ENCODE measurements at regions not wholly inside any gene's neighbourhood (a gene's known extent, or its start where the extent isn't known, plus 50 kb on each side); places are given as distances from the start of the nearest gene placed in this dataset.
"Not testable (repeated sequence)": the region's sequence is repeated elsewhere in the genome, so short reads cannot be mapped to it uniquely, and the experiment has no call there.

- DNase-seq, result no peak
Observed at GRCh38 chr2:228782281-228782680, 488.8 kb downstream of the PID1 start.

- no peak for DNase-seq
Observed at GRCh38 chr2:228777855-228778355, 493.2 kb downstream of the PID1 start.

GRCh38 chr2:228774548-228774947, 496.5 kb downstream of the PID1 start:
- no peak for DNase-seq

GRCh38 chr2:228771774-228772173, 499.3 kb downstream of the PID1 start:
- no peak for DNase-seq

DNA sequence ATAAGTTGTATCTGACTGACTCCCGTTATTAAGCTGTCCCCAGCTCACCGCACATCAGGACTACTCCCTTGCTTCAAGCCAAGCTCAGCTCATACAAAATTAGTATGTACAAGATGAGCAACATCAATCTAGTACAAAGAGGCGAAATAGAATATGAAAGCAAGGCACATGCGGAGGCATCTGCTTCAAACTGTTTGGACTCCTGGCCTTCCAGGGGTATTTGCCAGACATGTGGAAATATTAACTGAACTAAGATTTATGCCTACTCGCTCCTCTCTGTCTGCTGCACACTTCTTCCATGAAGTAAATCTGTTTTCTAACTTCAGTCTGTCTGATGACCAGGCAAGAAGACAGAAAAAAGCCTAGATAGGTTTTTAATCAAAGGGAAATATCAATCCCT, 499.8 kb downstream of the PID1 start:
- no peak for DNase-seq

DNA sequence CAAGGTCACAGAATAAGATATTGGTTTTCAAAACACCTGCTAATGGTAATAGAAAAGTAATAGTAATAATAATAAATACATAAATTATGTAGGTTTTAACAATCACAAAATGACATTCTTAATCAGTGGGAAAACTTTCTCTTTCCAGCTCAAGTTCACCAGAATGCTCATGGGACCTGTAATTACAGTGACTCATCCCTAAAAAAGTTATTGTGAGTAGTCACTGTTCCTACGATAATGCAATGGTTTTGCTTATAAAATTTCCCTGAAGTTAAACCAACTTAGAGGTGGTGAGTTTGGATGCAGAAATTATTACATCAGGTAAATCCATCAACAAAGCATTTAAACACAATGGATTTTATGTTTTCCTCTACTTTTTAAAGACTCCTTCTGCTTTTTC, 502.3 kb downstream of the PID1 start:
- no peak for DNase-seq

GRCh38 chr2:228768141-228768540, 502.9 kb downstream of the PID1 start:
- DNase-seq, result not testable (repeated sequence)

DNA sequence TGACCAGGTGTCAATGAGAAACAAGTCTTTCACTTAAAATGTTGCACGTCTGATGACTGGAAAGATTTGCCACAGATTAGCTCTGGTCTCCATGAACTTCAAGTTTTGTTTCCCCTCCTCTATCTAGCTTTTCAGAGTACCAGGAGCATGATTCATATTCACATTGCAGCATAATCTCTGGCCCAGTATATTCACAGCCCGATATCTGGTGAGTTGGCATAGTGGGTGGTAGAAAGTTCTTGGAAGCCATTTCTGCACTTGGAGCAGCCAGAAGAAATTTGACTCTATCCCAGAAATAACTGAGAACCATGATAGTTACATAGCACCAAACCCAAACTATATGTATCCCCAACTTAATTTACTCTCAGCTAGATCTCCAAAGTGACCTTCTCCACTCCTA, 503.9 kb downstream of the PID1 start:
- no peak for DNase-seq

DNA sequence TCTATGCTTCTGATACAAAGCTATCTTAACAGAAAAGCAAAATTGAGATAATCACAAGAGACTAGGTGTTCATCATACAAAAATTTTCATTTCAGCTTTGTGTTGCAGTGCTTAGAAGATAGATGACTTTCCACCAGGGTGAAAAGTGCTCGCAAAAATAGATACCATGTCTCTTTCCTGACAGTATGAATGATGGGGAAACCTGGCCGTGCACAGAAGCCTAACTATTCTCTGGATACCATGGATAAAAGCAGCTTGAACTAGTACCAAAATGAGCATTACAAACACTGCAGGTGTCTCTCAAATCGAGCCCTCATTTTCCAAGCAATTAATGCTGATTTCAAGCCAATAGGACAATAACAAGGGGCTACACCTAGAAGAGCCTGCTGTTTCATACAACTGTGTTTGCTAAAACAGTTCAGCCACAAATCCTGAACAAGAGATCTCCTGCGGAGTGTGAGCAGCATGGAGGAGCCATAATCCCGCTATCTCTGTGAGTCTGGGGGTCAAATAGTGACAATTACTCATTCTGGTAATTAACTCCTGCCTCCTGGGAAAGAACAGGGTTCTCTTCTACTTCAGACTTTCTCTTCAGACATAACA, 507.6 kb downstream of the PID1 start:
- DNase-seq, result no peak

- no peak for DNase-seq
Observed at GRCh38 chr2:228762565-228762964, 508.5 kb downstream of the PID1 start.

DNA sequence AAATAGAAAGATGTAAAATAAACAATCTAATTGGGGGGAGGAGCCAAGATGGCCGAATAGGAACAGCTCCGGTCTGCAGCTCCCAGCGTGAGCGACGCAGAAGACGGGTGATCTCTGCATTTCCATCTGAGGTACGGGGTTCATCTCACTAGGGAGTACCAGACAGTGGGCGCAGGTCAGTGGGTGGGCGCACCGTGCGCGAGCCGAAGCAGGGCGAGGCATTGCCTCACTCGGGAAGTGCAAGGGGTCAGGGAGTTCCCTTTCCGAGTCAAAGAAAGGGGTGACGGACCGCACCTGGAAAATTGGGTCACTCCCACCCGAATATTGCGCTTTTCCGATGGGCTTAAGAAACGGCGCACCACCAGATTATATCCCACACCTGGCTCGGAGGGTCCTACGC, 515.4 kb downstream of the PID1 start:
- DNase-seq, result not testable (repeated sequence)

DNA sequence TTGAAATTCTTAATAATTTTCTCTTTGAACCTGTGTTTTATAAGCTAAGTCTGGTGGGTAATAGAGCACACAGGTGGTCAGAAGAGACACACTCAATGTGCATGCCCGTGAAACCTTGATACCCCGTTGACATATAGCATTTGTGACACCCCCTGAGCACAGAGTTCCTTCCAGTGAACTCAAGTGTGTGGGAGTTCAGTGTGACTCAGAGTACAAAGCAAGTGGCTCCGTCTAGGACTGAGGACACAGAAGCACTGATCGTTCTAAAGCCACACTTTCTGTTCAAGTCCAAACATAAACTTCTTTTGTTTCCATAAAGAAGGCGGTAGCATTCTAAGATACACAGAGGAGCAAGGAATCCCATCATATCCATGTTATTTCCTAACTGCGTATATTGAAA, 523.6 kb downstream of the PID1 start:
- no peak for DNase-seq

DNA sequence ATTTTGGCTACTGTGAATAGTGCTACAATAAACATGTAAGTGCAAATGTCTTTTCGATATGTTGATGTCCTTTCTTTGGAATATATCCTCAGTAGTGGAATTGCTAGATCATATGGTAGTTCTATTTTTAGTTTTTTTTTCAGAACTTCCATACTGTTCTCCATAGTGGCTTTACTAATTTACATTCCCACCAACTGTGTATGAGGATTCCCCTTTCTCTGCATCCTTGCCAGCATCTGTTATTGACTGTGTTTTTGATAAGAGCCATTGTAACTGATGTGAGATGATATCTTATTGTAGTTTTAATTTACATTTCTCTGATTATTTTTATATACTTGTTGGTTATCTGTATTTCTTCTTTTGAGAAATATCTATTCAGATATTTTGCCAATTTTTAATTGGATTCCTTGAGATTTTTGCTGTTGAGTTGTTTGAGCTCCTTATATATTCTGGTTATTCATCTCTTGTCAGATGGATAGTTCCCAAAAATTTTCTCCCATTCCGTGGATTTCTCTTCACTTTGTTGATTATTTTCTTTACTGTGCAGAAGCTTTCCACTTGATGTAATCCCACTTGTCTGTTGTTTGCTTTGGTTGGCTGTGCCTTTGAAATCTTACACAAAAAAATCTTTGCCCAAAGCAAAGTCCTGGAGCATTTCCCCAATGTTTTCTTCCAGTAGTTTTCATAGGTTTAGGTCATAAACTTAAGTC, 532.3 kb downstream of the PID1 start:
- DNase-seq, result no peak

DNA sequence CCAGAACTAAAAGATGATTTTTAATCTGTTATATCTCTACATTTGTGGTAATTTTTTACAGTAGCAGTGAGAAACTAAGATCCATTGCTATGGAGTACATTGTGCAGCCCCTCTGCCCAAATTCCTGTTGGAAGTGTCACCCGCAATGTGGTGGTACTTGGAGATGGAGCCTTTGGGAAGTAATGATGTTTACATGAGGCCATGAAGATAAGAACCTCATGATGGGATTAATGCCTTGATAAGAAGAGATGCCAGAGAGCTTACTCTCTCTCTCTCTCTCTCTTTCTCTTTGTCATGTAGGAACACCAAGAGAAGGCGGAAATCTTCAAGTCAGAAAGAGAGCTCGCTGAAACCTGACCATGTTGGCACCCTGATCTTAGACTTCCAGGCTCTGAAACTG, 535.4 kb downstream of the PID1 start:
- no peak for DNase-seq

DNA sequence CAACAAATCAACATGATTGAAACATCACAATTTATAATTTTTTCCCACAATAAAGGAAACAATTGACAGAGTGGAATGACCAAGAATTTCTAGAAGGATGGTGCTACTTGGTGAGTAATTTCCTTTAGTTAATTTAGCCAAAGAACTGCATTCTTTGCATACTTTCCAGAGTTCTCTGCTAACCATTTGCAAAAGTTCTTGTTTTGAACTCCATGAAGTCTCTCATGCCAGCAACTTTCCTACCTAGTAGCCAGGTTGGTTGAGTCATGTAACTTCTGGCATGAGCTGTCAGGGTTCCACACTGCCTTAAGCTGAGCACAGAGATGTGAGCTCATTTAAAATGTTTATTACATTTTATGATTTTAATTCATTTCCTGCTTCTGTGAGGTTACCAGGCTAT, 539.6 kb downstream of the PID1 start:
- DNase-seq, result no peak

- no peak for DNase-seq
Observed at GRCh38 chr2:228728961-228729360, 542.1 kb downstream of the PID1 start.

DNA sequence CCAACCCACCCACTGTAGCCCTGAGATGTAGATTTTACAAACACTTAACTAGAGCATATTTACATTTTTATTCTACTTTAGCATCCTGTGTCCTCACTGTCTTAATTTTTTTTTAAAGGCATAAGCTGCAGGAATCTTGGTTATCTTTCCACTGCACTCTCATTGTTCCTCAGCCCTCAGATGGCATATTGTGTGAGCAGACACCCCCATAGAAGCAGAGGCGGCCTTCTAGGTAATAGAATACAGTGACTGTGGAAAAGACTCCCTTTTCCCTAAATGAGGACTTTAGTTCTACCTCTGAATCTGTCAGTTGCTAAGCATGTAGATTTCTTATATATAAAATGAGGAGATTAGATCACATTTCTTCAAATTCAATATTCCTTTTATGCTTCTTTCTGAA, 543.5 kb upstream of the SPHKAP start:
- no peak for DNase-seq

DNA sequence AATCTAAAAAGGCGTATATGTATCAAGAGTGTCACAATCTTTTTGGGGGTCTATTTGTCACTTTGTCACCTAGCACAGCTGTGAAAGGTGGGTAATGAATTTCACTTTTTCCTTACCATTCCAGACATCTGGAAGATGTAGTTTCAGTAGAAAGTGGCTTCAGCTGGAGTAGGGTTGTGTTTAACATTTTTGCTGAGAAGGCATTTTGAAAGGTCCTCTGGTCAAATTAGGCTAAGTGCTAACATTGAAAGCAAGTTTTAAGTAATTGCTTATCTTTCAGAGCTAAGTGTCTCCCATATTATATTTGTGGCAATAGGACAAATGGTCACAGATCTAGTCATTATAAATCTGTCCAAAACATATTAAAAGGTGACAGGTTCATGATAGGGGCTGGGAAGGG, 542.1 kb upstream of the SPHKAP start:
- no peak for DNase-seq

GRCh38 chr2:228722311-228722710, 540.8 kb upstream of the SPHKAP start:
- no peak for DNase-seq

DNA sequence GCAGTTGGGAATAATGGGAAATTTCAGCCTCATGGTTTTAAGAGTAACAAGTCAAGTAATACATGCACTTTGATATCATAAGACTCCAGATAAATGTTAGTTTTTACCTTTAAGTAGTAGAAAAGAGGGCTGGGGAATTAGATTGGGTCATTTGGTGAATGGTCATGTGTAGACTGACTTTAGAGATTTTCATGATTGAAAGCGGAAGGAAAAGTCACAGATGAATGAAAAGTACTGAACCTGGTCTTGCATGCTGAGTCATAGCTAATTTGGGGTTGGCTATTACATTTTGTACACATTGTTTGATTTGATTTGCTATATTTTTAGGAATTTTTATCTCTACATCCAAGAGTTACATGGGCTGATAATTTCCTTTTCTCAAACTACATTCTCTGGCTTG, 539.4 kb upstream of the SPHKAP start:
- DNase-seq, result no peak

- no peak for DNase-seq
Observed at GRCh38 chr2:228709788-228710371, 528.4 kb upstream of the SPHKAP start.

GRCh38 chr2:228707846-228708245, 526.4 kb upstream of the SPHKAP start:
- DNase-seq, result no peak

GRCh38 chr2:228705318-228705717, 523.8 kb upstream of the SPHKAP start:
- DNase-seq, result no peak

- DNase-seq, result no peak
Observed at GRCh38 chr2:228703152-228703551, 521.7 kb upstream of the SPHKAP start.

All from NCI-H446 (cell line).